ENCODE measurements at regions not wholly inside any gene's neighbourhood (a gene's known extent, or its start where the extent isn't known, plus 50 kb on each side); places are given as distances from the start of the nearest gene placed in this dataset.

- TF ChIP-seq EZH2 (IDR thresholded peaks at IDR 0.05) (no peak), POLR2AphosphoS5 (IDR thresholded peaks at IDR 0.05; ENCODE audit: borderline replicate concordance, low read depth, low read length) (no peak), FOXP2 (optimal IDR thresholded peaks at IDR 0.05; ENCODE audit: control extremely low read depth, extremely low read length, insufficient read depth) (no peak)
These were observed 121.8 kb upstream of the SLC6A11 start for GRCh38 chr3:10694179-10694578.
